ENCODE measurements at regions not wholly inside any gene's neighbourhood (a gene's known extent, or its start where the extent isn't known, plus 50 kb on each side); places are given as distances from the start of the nearest gene placed in this dataset.

GRCh38 chr3:15978801-15979200, 181.0 kb upstream of the ANKRD28 start:
- TF ChIP-seq CTBP1 (IDR thresholded peaks at IDR 0.05; ENCODE audit: borderline replicate concordance) (no peak), FOXA1 (IDR thresholded peaks at IDR 0.05) (no peak), BHLHE40 (IDR thresholded peaks at IDR 0.05; ENCODE audit: borderline replicate concordance) (no peak)
- TF ChIP-seq, protein P1, sequence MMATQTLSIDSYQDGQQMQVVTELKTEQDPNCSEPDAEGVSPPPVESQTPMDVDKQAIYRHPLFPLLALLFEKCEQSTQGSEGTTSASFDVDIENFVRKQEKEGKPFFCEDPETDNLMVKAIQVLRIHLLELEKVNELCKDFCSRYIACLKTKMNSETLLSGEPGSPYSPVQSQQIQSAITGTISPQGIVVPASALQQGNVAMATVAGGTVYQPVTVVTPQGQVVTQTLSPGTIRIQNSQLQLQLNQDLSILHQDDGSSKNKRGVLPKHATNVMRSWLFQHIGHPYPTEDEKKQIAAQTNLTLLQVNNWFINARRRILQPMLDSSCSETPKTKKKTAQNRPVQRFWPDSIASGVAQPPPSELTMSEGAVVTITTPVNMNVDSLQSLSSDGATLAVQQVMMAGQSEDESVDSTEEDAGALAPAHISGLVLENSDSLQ (IDR thresholded peaks at IDR 0.05) = no peak
- CTCF ChIA-PET = no interaction called here
- POLR2A ChIA-PET = no interaction called here
- no peak for DNase-seq (ENCODE audit: extremely low spot score)

- ChIA-PET POLR2A (no interaction called here), CTCF (no interaction called here)
Measured at GRCh38 chr3:15979495-15979894, 181.7 kb upstream of the ANKRD28 start.

GRCh38 chr3:15979900-15980299, 182.1 kb upstream of the ANKRD28 start:
- ChIA-PET CTCF (no interaction called here), POLR2A (no interaction called here)
- DNase-seq (ENCODE audit: extremely low spot score) = no peak
- TF ChIP-seq NFRKB (IDR thresholded peaks at IDR 0.05) (no peak), BHLHE40 (IDR thresholded peaks at IDR 0.05; ENCODE audit: borderline replicate concordance) (no peak), L3MBTL2 (conservative IDR thresholded peaks at IDR 0.05) (no peak), SP1 (IDR thresholded peaks at IDR 0.05) (no peak), ELF4 (IDR thresholded peaks at IDR 0.05) (no peak), SUZ12 (IDR thresholded peaks at IDR 0.05) (no peak), FOXA1 (IDR thresholded peaks at IDR 0.05) (no peak), TARDBP (IDR thresholded peaks at IDR 0.05) (no peak), ZNF384 (IDR thresholded peaks at IDR 0.05) (no peak)
- TF ChIP-seq, protein P1 (IDR thresholded peaks at IDR 0.05) = no peak

More at GRCh38 chr3:15979495-15979894, 181.7 kb upstream of the ANKRD28 start:
- TF ChIP-seq ARNT (IDR thresholded peaks at IDR 0.05) = no peak
- TF ChIP-seq HDGF (IDR thresholded peaks at IDR 0.05; ENCODE audit: borderline replicate concordance) = no peak
- TF ChIP-seq, protein P1 (IDR thresholded peaks at IDR 0.05) = no peak
- no peak for TF ChIP-seq FOXK2 (IDR thresholded peaks at IDR 0.05)
- TF ChIP-seq LEF1 (IDR thresholded peaks at IDR 0.05; ENCODE audit: borderline replicate concordance) = no peak
- no peak for TF ChIP-seq ELF4 (IDR thresholded peaks at IDR 0.05)
- no peak for TF ChIP-seq BHLHE40 (IDR thresholded peaks at IDR 0.05; ENCODE audit: borderline replicate concordance)
- TF ChIP-seq TARDBP (IDR thresholded peaks at IDR 0.05) = no peak
- no peak for TF ChIP-seq SUZ12 (IDR thresholded peaks at IDR 0.05)
- no peak for TF ChIP-seq FOXM1 (IDR thresholded peaks at IDR 0.05; ENCODE audit: borderline replicate concordance)
- TF ChIP-seq FOXA1 (IDR thresholded peaks at IDR 0.05) = no peak
- TF ChIP-seq NFRKB (IDR thresholded peaks at IDR 0.05) = no peak
- no peak for DNase-seq (ENCODE audit: extremely low spot score)

- CTCF ChIA-PET = no interaction called here
- POLR2A ChIA-PET = no interaction called here
- TF ChIP-seq CTBP1 (IDR thresholded peaks at IDR 0.05; ENCODE audit: borderline replicate concordance) (no peak), BHLHE40 (IDR thresholded peaks at IDR 0.05; ENCODE audit: borderline replicate concordance) (no peak), FOXK2 (IDR thresholded peaks at IDR 0.05) (no peak), LEF1 (IDR thresholded peaks at IDR 0.05; ENCODE audit: borderline replicate concordance) (no peak), SUZ12 (IDR thresholded peaks at IDR 0.05) (no peak), ZNF384 (IDR thresholded peaks at IDR 0.05) (no peak), FOXM1 (IDR thresholded peaks at IDR 0.05; ENCODE audit: borderline replicate concordance) (no peak), HDGF (IDR thresholded peaks at IDR 0.05; ENCODE audit: borderline replicate concordance) (no peak), SP1 (IDR thresholded peaks at IDR 0.05) (no peak)
- DNase-seq (ENCODE audit: extremely low spot score) = no peak
Measured at GRCh38 chr3:15982243-15982642, 184.5 kb upstream of the ANKRD28 start.

DNA sequence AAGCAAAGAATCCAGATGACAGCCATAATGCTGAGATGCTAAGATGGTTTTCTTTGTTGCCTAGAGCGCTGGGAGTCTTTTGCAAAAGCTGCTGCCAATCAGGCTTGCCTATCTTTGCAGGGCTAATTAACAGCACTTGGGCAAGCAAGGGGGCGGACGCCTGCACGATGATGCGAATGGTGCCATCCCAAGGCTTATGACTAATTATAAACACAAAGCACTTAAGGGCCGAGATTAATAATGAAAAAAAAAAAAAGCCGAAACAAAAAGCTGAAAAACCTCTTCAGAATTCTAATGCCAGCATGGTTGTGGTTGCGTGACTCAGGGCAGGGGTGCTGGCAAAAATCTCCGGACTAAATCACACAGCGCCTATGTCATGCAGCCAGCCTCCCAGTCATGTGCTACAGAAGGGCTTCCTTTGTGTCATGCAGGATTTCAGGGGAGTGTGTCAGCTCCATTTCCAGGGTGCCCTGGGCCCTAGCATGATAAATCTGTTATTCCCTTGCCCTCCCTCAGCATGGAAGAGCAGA, 185.0 kb upstream of the ANKRD28 start:
- POLR2A ChIA-PET = no interaction called here
- TF ChIP-seq SP1 (IDR thresholded peaks at IDR 0.05) (no peak), FOXM1 (IDR thresholded peaks at IDR 0.05; ENCODE audit: borderline replicate concordance) (no peak), ELF4 (IDR thresholded peaks at IDR 0.05) (no peak), FOXK2 (IDR thresholded peaks at IDR 0.05) (no peak), LEF1 (IDR thresholded peaks at IDR 0.05; ENCODE audit: borderline replicate concordance) (no peak), CTBP1 (IDR thresholded peaks at IDR 0.05; ENCODE audit: borderline replicate concordance) (no peak), HDGF (IDR thresholded peaks at IDR 0.05; ENCODE audit: borderline replicate concordance) (no peak), ZNF384 (IDR thresholded peaks at IDR 0.05) (no peak), NFRKB (IDR thresholded peaks at IDR 0.05) (no peak), TARDBP (IDR thresholded peaks at IDR 0.05) (no peak)
- DNase-seq (ENCODE audit: extremely low spot score) = no peak
- CTCF ChIA-PET = interaction anchor here (0.6 kb wide), 1 partner anchor 213 kb away, joined by 3 read pairs; no protein-coding TSS in a partner anchor

DNA sequence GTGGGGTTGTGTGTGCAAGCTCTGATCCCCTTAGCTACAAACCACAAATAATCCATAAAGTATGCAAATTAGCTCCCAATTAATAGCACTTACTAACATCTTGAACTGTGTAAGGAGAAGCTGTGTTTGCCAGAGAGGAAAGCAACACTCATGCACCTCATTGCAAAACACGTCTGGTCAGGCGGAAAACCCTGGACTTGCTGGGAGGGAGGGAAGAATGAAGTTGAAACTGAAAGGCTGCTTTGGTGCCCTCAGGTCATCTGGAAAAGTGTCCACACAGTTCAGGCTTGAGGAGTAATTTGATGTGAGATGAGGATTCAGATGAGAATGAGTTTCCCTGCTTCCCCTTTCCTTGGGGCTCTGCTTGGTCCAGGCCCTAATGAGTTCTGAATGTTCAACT, 185.5 kb upstream of the ANKRD28 start:
- POLR2A ChIA-PET = no interaction called here

More for the DNA sequence above, 185.5 kb upstream of the ANKRD28 start:
- CTCF ChIA-PET = interaction anchor here (0.6 kb wide), 1 partner anchor 212 kb away, joined by 3 read pairs; no protein-coding TSS in a partner anchor
- no peak for DNase-seq (ENCODE audit: extremely low spot score)
- TF ChIP-seq ELF4 (IDR thresholded peaks at IDR 0.05) (no peak), SP1 (IDR thresholded peaks at IDR 0.05) (no peak)
- TF ChIP-seq, protein P1 (IDR thresholded peaks at IDR 0.05) = no peak

Data from HEK293T (cell line).